GM19239 (cell line): ENCODE measurements at regions not wholly inside any gene's neighbourhood (a gene's known extent, or its start where the extent isn't known, plus 50 kb on each side); places are given as distances from the start of the nearest gene placed in this dataset.

Experiments used
- DNase-seq: peaks from one replicate; pipeline ENCODE4 v3.0.0; 2011; ENCODE audit warnings: low spot score; ENCODE audit not compliant: insufficient read length
- FAIRE-seq: peaks from 2 replicates; lab custom pipeline; 2011; peaks lifted over from hg19 to GRCh38; lab: Jason Lieb, UNC

DNA sequence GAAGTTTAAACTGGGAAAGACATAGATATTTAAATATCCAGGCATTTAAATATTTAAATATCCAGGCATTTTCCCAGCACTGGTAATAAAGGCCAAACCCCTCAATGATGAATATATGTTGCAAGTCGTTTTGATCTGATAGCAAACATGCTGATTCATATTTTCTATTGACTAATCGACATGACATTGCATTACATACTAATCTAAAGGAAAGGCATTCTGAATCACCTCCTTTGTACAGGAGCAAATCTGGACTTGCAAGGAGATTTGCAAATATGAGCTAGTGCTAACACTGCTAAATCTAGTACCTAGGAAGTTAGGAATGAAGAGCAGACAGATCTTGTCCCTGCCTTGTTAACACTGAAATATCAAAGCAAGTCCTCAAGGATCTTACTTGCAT is 207.3 kb downstream of the SLC7A11 start:
- FAIRE-seq = no peak
- DNase-seq = no peak

- DNase-seq (no peak), FAIRE-seq (no peak)
Measured at GRCh38 chr4:138032222-138032621, 209.9 kb downstream of the SLC7A11 start.

- no peak for DNase-seq
- no peak for FAIRE-seq
Measured at GRCh38 chr4:138030375-138030774, 211.8 kb downstream of the SLC7A11 start.

DNA sequence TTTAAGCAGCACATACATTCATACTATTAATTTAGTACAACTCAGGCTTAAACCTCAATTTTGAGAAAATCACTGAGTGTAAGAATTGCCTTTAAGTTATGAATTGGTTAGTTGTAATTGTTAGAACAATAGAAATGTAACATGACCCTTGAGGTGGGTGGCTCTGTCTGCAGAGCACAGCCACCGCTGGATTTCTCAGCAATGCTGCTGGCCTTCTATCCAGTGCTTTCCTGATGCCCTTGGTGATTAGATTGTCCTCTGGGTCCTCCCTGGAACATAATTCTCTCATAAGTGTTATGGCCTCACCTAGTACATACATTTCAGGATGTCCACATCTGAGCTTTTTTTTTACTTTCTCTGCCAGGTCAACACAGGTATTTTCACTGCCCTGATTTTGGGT is 213.2 kb downstream of the SLC7A11 start:
- FAIRE-seq = no peak
- no peak for DNase-seq

DNA sequence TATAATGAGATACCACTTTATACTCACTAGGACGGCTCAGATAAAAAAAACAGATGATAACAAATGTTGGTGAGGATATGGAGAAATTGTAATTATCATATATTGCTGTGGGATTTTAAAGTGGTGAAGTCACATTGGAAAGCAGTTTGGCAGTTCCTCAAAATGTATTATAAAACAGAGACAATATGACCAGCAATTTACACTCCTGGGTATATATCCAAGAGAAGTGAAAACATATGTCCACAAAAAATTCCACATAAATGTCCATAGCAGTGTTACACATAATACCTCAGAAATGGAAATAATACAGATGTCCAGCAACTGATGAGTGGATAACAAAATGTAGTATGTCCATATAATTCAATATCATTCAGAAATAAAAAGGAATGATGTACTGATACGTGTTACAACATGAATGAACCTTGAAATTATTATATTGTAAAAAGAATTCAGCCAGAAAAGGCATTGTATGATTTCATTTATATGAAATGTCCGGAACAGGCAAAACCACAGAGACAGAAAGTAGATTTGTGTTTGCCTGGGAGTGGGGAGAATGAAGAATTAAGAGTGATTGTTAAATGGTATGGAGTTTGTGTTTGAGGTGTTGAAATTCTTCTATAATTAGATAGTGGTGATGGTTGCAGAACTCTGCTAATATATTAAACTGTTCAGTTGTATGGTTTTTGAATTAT is 220.9 kb downstream of the SLC7A11 start:
- FAIRE-seq = no peak
- no peak for DNase-seq

DNA sequence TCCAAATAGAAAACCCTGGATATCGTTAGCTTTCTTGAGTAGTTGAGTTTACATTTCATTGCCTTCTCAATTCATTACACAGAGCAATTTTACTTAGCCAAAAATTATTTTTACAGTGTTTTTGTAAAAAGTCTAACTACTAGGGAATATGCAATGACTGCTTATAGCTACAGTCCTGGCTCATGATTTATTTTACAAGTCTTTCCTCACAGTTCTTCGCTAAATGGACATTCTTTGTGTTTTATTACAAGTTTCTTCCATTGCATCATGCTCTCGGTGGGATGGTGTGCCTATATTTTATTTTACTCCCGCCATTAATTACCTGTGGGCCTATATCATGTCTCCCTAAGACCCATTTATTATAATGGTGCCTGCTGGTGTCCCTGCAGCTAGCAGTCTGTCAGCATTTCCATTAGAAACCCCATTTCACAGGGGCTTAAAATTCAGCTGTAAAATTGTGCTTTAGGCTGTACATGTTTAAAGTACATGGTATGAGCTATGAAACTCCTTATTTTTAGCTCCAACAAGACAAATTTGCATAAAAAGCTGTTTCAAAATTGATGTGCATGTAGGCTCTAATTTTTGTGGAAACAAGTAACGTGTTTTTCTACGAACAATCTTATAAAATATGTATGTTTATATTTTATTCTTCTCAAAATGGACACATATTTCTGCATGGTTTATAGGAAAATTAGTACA is 227.4 kb downstream of the SLC7A11 start:
- no peak for FAIRE-seq
- no peak for DNase-seq

GRCh38 chr4:138013625-138014024 is 228.5 kb downstream of the SLC7A11 start:
- DNase-seq = no peak
- FAIRE-seq = no peak

DNA sequence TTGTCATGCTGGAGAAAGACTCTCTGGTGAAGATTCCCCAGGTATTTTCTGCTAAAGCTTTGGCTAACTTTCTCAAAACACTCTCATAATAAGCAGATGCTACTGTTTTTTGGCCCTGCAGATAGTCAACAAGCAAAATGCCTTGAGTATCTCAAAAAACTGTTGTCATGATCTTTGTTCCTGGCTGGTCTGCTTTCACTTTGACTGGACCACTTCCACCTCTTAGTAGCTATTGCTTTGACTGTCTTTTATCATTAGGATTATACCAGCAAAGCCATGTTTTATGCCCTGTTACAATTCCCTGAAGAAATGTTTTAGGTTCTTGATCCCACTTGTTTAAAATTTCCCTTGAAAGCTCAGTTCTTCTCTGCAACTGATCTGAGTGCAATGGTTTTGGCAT is 231.5 kb downstream of the SLC7A11 start:
- FAIRE-seq (no peak), DNase-seq (no peak)

- no peak for DNase-seq
- no peak for FAIRE-seq
Measured at GRCh38 chr4:138007572-138007971, 234.6 kb downstream of the SLC7A11 start.

DNA sequence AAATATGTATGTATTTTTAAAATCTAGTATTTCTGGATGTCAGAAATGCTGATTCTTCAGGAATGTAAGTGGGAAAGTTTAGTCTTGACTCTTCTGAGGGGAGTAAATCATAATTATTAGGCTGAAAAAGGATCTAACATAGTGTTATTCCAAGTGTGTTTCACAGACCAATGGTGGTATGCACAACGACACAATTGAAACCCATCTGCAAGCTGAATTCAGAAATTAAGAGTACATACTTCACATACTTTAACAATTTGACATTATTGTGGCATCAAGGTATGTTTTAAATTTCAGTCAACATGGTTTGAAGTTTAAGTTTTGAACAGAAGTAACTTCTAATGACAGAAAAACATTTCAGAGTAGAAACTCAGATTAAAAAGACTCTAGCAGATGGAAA is 236.7 kb downstream of the SLC7A11 start:
- DNase-seq (no peak), FAIRE-seq (no peak)

DNA sequence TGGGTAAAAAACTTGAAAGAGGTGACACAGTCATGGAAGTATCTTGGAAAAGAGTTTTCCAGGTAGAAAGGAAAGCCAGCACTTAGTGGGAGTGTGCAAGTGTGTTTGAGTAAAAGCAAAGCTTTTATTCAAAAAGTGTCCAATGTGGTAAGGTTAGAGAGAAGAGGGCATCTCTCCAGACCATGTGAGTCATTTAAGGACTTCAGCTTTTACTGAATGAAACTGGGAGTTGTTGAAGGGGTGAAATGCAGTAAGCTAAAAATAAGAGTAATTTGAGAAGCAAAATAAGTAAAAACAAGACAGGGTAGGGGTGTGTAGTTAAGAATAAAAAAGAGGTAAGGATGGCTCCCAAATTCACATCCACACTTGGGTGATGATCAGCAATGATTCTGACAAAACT is 238.9 kb downstream of the SLC7A11 start:
- peak; percentile 18 for FAIRE-seq
- no peak for DNase-seq

DNA sequence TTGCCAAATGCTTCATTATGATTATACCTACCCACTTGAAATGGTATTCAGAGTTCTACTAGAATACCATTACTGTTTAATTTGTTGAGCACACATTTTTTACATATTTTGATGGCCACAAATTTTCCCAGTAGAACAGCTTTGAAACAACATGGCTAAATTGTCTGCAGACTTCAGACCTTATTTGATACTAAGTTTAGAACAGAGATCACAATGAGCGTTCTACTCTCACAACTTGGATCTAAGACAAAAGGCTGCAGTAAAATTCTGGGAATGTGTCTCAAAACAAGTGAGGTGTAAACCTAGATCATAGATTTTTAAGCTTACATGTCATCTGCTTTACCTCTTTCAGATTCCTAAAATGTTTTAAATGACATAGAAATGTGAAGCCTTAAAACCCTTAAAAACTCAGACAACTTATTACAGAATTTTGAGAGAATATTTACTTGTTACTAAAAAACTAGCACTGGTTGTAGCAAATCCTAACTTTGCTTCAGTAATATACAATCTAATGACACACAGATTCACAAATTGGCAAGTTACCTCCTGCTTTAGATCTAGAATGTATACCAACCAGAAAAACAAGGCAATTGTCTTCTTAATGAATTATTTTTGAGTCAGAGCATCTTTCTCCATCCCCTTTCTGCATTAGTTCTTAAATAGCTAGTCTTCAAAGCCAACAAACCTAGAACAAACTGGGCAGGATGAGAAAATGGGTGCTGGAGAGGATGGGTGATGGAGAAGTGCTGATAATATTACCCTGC is 243.3 kb downstream of the SLC7A11 start:
- DNase-seq (no peak), FAIRE-seq (no peak)

- FAIRE-seq = no peak
- no peak for DNase-seq
Measured at GRCh38 chr4:137997496-137997895, 244.7 kb downstream of the SLC7A11 start.

- no peak for FAIRE-seq
- no peak for DNase-seq
Measured at GRCh38 chr4:137994853-137995252, 247.3 kb downstream of the SLC7A11 start.

DNA sequence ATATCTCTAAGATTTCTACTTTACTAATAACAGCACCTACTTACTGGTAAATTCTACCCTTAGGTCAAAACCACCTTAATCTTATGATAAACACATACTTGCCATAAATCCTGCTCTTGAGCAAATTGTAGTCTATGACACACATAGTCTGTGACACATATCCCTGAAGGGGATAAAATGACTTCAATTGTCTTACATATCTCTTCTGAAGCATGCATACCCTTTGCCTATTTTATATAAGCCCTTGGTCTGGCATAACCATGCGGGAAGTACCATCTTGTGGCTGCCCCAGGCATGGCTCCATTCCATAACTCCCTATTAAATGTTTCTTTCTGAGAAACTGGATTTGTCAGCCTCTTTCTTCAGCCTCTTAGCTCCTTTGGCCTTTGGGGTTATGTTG is 248.9 kb downstream of the SLC7A11 start:
- FAIRE-seq (no peak), DNase-seq (no peak)

- no peak for FAIRE-seq
- DNase-seq = no peak
Measured at GRCh38 chr4:137981277-137981676, 260.9 kb downstream of the SLC7A11 start.

- DNase-seq (no peak), FAIRE-seq (no peak)
Measured at GRCh38 chr4:137980641-137981040, 261.5 kb downstream of the SLC7A11 start.

DNA sequence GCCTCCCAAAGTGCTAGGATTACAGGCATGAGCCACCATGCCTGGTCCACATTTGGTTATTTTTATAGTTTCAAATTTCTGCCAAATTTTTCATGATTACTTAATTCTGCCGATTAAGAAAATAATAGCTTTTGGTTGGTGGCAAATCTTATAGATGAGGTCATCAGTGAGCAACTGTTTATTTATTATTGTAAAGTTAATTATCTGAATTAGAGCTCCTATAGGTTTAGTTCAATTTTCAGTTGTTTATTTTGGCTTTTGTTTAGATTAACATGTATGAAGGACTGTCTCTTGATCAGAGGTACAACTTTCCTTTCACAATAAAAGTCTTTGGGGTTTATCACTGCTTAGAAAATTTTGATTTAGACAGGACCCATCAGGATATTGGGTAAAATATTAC is 262.2 kb downstream of the SLC7A11 start:
- DNase-seq (no peak), FAIRE-seq (no peak)

DNA sequence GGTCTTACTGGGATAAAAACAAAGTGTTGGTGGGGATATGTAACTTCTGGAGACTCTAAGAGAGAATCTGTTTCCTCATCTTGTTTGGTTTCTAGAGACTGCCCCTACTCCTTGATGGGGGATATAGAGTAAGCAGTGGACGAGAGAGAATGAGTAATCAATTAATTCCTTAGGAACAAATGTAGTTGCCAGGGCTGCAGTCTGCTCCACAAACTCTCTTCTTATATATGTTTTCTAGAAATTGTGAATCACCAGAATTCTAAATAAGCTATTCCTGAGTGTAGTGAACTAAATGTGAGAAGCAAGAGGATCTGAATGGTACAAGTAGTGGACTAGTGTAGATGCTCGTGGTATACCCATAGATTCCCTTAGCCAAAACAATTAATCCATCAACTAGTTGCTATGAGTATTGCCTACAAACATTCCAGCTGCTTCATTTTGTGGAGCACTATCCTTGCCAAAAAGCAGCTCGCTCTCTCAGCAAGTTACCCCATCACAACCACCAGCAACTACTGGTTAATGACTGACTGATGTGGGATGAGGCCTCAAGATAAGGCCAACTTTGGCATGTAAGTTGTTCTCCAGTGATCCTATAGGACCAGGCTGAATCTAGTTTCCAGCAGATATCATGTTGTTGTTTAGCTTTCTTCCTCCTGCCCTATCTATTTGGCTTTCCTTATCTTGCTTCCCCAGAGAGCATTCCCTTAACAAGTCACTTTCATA is 273.0 kb downstream of the SLC7A11 start:
- FAIRE-seq (no peak), DNase-seq (no peak)

- FAIRE-seq = no peak
- no peak for DNase-seq
Measured at GRCh38 chr4:137967480-137968190, 274.5 kb downstream of the SLC7A11 start.
